Activated T-helper 1 cell treated with anti-CD3 and anti-CD28 coated beads, Interleukin-12 subunit alpha, Interleukin-12 subunit beta, Interleukin-2, Interleukin-4 antibody, amounts not matched to agents 30 ng/mL and 10 ng/mL and 1 ng/mL, durations not matched to agents 14 hours and 24 hours and 36 hours (primary cell): ENCODE measurements at regions not wholly inside any gene's neighbourhood (a gene's known extent, or its start where the extent isn't known, plus 50 kb on each side); places are given as distances from the start of the nearest gene placed in this dataset.

Experiments used
- DNase-seq: peaks from one replicate; pipeline ENCODE4 v3.0.0; 2021; ENCODE audit warnings: low spot score
- H3K27ac Mint-ChIP-seq: one replicate; pipeline ENCODE4 v1.8.0; 2021; ENCODE audit warnings: mild to moderate bottlenecking, mixed read lengths
- H3K27me3 Mint-ChIP-seq: one replicate; pipeline ENCODE4 v1.8.0; 2022; ENCODE audit warnings: mild to moderate bottlenecking, moderate library complexity, mixed read lengths; ENCODE audit not compliant: insufficient read depth
- H3K36me3 Mint-ChIP-seq: one replicate; pipeline ENCODE4 v1.8.0; 2021; ENCODE audit warnings: low read depth, mixed read lengths
- H3K4me1 Mint-ChIP-seq: one replicate; pipeline ENCODE4 v1.8.0; 2021; ENCODE audit warnings: low read depth, mixed read lengths
- H3K4me3 Mint-ChIP-seq: one replicate; pipeline ENCODE4 v1.8.0; 2021; ENCODE audit warnings: mild to moderate bottlenecking, moderate library complexity, mixed read lengths
- H3K9me3 Mint-ChIP-seq: one replicate; pipeline ENCODE4 v1.8.0; 2021; ENCODE audit warnings: mixed read lengths
- intact Hi-C: fragments of 100-400 bp; cut with micrococcal nuclease; formaldehyde crosslinking; loops from one replicate; pipeline ENCODE4 v1.15.1; 2024

DNA sequence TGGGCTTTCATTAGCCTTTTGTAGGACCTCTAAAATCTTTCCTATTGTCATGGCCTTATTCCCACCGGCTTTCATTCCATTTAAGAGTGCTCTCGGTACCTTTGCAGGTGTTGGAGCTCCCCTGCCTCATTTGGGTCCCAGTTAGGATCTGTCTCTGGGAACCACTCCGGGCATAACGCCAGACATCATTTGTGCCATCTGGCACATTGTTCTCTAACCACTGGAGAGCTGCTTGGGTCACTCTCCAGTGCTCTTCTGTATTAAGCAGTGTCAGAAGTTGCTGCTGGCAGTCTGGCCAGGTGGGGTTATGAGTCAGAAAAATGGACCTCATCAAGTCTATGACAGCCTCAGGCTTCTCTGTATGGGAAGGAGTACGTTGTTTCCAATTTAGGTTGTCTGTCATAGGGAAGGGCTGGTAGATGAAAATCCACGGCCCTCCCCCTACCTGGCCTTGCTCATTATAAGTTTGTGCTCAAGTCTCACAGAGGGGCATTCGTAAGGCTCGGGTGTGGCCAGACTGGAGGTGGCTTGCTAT, 62.9 kb upstream of the MOCS1 start:
- DNase-seq = no peak
- no peaks in the 10 kb centered on the region for H3K27me3 Mint-ChIP-seq
- H3K9me3 Mint-ChIP-seq = peaks cover 38% of the 10 kb centered on the region
- no peak overlapping the region for H3K27ac Mint-ChIP-seq
- no peaks in the 10 kb centered on the region for H3K36me3 Mint-ChIP-seq
- intact Hi-C loops = no loop called here
- H3K4me3 Mint-ChIP-seq = no peak overlapping the region
- H3K4me1 Mint-ChIP-seq = no peaks in the 10 kb centered on the region

DNA sequence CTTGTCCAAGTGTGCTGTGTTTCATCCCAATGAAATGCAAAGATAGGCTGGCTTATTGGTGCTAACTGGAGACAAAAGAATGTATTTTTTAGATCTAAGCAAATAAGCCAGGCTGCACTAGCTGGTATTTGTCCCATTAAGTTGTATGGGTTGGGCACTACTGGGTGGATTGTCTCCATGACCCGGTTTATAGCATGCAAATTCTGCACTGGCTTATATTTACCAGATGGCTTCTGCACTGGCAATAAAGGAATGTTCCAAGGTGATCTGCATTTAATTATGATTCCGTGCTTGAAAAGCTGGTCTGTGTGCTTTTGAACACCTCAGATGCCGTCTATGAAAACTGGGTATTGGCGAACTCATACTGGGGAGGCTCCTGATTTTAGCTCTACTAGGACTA, 61.4 kb upstream of the MOCS1 start:
- H3K36me3 Mint-ChIP-seq = no peaks in the 10 kb centered on the region

GRCh38 chr6:39992861-39993622, 58.8 kb upstream of the MOCS1 start:
- no peaks in the 10 kb centered on the region for H3K27me3 Mint-ChIP-seq
- H3K4me1 Mint-ChIP-seq = no peaks in the 10 kb centered on the region
- H3K9me3 Mint-ChIP-seq = peaks cover 14% of the 10 kb centered on the region
- H3K4me3 Mint-ChIP-seq = no peak overlapping the region
- H3K27ac Mint-ChIP-seq = no peak overlapping the region
- H3K36me3 Mint-ChIP-seq = no peaks in the 10 kb centered on the region
- intact Hi-C loops = no loop called here
- no peak for DNase-seq

More for the DNA sequence above, 61.4 kb upstream of the MOCS1 start:
- Mint-ChIP-seq H3K4me1 (no peaks in the 10 kb centered on the region), H3K4me3 (no peak overlapping the region), H3K27me3 (no peaks in the 10 kb centered on the region), H3K9me3 (peaks cover 38% of the 10 kb centered on the region), H3K27ac (no peak overlapping the region)
- intact Hi-C loops = no loop called here
- DNase-seq = no peak
